Epithelial cell of esophagus (primary cell): ENCODE measurements at regions not wholly inside any gene's neighbourhood (a gene's known extent, or its start where the extent isn't known, plus 50 kb on each side); places are given as distances from the start of the nearest gene placed in this dataset.
A peak's percentile ranks its signal among the peaks of the same experiment; 100 is the strongest.
"Not testable (repeated sequence)": the region's sequence is repeated elsewhere in the genome, so short reads cannot be mapped to it uniquely, and the experiment has no call there.

Experiments used
- DNase-seq: peaks from one replicate; pipeline ENCODE4 v3.0.0; 2010; ENCODE audit warnings: low read depth
- H3K4me3 ChIP-seq: 2 replicates; pipeline ENCODE4 v1.5.1; 2011; ENCODE audit warnings: mild to moderate bottlenecking, low read length, control low read depth
- TF ChIP-seq, protein P1 (sequence below): IDR thresholded peaks from 2 replicates; pipeline ENCODE4 v1.5.1; 2011; ENCODE audit warnings: low read depth, mild to moderate bottlenecking, low read length, control low read depth, inconsistent platforms; ENCODE audit not compliant: insufficient read depth; ENCODE audit errors: missing control alignments

DNA sequence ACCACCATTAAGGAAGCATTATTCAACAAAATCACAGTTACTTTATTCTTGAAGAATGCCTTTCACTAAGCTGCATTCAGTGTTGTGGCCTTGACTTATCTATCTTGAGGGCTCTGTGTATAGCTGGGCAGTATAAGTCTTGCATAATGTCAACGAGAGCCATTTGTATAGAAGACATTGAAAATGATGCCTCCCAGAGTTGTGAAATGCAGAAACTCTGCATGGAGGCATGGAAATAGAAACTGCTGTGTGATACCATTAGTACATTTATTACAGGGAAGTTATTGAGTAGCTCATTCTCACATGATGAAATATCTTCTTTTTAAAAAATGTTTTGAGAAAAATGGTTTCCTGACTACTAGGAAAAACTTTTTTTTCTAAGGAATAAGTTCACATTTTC, 111.4 kb upstream of the SNX7 start:
- TF ChIP-seq, protein P1, sequence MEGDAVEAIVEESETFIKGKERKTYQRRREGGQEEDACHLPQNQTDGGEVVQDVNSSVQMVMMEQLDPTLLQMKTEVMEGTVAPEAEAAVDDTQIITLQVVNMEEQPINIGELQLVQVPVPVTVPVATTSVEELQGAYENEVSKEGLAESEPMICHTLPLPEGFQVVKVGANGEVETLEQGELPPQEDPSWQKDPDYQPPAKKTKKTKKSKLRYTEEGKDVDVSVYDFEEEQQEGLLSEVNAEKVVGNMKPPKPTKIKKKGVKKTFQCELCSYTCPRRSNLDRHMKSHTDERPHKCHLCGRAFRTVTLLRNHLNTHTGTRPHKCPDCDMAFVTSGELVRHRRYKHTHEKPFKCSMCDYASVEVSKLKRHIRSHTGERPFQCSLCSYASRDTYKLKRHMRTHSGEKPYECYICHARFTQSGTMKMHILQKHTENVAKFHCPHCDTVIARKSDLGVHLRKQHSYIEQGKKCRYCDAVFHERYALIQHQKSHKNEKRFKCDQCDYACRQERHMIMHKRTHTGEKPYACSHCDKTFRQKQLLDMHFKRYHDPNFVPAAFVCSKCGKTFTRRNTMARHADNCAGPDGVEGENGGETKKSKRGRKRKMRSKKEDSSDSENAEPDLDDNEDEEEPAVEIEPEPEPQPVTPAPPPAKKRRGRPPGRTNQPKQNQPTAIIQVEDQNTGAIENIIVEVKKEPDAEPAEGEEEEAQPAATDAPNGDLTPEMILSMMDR, result no peak
- no peak overlapping the region for H3K4me3 ChIP-seq
- no peak for DNase-seq

DNA sequence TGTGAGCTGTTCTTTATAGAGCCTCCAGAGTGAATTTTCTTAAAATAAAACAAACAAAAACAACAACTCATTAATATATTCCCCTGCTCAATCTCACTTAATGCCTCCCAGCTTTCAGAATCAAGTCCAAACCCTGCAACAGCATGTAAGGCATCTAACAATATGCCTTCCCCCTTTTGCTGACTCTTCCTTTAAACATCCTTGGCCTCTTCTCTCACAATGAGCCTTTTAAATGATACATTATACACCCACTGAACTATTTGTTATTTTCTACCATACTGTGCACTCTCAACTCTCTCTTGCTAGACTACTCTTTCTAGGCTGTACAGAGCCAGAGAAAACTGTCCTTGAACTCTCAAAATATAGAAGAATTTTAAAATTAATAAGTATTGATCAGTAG, 115.2 kb upstream of the SNX7 start:
- H3K4me3 ChIP-seq, result no peak overlapping the region
- peak; percentile 7 for DNase-seq
- TF ChIP-seq, protein P1, result no peak

DNA sequence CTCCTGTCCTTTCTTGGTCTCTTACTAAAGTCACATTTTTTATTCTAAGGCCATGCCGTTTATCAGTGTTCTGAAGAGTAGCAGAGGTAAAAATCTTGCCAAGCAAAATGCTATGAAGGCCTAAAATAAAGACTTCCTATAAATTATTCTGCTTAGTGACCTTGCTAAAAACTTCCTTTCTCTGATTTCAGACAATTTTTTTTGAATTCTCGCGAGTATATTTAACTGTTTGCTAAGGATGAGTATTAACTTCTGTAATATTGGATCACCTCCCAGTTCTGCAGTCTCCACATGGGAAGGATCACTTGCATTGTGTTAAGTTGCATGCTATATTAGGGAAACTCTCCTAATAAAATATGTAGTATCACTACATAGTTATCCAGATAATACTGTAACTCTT, 123.4 kb upstream of the SNX7 start:
- no peak overlapping the region for H3K4me3 ChIP-seq
- DNase-seq, result no peak
- TF ChIP-seq, protein P1, result no peak

DNA sequence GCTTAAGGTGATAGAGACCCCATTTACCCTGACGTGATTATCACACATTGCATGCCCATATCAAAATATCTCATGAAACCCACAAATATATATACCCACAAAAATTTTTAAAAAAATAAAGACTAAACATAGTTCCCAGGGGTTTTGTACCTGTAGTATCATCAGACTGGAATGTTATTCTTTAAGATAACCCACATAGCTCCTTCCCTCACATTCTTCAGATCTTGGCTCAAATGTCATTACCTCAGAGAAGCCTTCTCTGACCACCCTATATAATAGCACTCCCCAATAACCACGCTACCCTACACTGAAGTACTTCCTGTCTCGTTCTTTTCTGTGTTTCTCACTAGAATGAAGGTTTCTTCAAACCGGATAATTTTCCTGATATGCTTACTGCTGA, 138.3 kb upstream of the SNX7 start:
- TF ChIP-seq, protein P1, result no peak
- DNase-seq, result no peak
- no peak overlapping the region for H3K4me3 ChIP-seq

DNA sequence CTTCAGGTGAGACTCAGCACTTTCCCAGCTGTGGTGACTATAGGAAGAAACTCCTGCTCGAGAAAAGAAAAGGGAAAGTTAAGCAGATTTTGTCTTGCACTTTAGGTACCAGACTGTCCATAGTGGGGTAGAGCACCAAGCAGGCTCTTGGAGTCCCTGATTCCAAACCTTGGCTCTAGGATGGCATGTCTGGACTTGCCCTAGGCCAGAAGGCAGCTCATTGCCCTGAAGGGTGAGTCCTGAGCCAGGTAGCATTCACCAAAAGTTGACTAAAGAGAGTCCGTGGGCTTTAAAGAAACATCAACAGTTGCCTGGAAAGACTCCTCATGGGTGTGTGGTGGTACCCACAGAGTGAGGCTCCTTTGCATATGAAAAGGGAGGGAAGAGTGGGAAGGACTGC, 145.2 kb upstream of the SNX7 start:
- H3K4me3 ChIP-seq, result no peak overlapping the region
- peak; percentile 76 for DNase-seq
- TF ChIP-seq, protein P1, result no peak

DNA sequence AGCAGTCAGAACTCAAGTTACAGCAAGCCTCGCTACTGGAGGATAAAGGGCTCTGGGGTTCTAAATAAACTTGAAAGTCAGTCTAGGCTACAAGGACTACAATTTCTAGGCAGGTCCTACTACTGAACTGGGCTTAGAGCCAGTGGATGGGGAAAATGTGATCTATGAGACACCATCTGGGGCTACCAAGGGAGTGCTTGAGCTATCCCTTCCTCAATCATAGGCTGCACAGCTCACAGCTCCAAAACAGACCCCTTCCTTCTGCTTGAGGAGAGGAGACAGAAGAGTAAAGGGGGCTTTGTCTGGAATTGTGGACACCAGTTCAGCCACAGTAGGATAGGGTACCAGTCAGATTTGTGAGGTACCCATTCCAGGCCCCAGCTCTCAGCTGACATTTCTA, 145.8 kb upstream of the SNX7 start:
- no peak overlapping the region for H3K4me3 ChIP-seq
- DNase-seq, result no peak
- TF ChIP-seq, protein P1, result no peak

DNA sequence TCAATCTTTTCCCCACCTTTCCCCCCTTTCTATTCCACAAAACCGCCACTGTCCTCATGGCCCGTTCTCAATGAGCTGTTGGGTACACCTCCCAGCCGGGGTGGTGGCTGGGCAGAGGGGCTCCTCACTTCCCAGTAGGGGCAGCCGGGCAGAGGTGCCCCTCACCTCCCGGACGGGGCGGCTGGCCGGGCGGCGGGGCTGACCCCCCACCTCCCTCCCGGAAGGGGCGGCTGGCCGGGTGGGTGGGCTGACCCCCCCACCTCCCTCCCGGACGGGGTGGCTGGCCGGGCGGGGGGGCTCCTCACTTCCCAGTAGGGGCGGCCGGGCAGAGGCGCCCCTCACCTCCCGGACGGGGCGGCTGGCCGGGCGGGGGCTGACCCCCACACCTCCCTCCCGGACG, 149.3 kb upstream of the SNX7 start:
- DNase-seq, H3K4me3 ChIP-seq: not testable (repeated sequence)

DNA sequence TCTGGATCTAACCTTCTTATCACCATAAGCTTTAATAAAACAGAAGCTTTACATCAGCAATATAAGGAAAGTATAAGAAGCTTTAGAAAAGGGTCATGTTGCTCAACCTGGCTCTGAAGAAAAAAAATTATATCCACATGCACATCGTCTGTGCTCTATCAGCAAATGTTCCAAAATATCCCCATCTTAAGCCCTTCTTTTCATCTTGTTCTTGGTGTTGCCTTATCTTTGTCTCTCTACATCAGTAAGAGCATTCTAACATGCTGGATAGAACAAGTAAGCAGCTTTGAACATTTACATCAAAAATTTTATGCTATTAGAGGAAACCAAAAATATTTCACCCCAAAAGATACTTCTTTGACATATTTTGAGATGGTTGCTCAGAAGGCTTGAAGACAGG, 157.8 kb upstream of the SNX7 start:
- DNase-seq, result no peak
- no peak overlapping the region for H3K4me3 ChIP-seq
- TF ChIP-seq, protein P1, result no peak
